ENCODE measurements at regions not wholly inside any gene's neighbourhood (a gene's known extent, or its start where the extent isn't known, plus 50 kb on each side); places are given as distances from the start of the nearest gene placed in this dataset.

DNA sequence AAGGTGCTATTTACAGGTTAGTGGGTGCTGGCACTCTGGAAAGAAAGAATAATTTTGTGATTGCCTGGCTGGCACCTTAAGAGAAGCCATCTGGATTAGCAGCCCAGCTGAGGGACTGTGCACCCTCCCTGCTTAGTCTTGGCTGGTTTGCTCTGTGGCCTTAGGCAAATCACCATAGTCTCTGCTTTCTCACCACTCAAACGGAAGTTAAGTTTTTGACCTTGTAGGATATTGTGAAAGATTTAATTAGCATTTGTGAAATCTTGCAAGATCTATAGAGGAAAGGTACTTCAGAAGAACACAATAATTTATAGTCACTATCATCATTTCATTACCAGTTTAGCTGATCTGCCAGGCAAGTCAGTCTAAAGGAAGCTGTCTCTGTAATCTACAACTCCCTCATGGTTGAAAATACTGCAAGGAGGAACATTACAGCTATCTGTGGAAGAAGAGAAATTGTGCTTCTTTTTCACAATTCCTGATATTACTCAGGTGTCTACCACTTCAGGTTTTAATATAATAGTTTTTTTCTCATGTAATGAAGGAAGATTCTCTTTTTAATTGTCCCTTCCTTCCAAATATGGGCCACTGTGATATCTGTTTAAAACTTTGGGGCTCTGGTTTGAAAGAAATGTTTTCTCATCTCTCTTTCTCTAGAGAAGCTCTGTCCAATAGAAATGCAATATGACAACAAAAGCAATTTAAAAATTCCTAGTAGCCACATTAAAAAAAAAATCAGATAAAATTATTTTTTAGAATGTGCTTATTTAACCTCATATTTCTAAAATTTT lies 219.6 kb downstream of the PTEN start:
- DNase-seq (ENCODE audit: low spot score), result no peak

DNA sequence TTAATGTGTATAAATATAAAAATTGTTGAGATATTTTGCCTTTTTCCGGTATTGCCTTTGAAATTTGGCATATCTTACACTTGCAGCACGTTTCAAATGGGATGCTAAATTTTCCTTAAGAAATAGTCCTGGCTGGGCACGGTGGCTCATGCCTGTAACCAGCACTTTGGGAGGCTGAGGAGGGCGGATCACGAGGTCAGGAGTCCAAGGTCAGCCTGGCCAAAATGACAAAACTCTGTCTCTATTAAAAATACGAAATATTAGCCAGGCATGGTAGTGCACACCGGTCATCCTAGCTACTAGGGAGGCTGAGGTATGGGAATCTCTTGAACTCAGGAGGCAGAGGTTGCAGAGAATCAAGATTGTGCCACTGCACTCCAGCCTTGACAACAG lies 220.2 kb downstream of the PTEN start:
- no peak for DNase-seq (ENCODE audit: low spot score)

DNA sequence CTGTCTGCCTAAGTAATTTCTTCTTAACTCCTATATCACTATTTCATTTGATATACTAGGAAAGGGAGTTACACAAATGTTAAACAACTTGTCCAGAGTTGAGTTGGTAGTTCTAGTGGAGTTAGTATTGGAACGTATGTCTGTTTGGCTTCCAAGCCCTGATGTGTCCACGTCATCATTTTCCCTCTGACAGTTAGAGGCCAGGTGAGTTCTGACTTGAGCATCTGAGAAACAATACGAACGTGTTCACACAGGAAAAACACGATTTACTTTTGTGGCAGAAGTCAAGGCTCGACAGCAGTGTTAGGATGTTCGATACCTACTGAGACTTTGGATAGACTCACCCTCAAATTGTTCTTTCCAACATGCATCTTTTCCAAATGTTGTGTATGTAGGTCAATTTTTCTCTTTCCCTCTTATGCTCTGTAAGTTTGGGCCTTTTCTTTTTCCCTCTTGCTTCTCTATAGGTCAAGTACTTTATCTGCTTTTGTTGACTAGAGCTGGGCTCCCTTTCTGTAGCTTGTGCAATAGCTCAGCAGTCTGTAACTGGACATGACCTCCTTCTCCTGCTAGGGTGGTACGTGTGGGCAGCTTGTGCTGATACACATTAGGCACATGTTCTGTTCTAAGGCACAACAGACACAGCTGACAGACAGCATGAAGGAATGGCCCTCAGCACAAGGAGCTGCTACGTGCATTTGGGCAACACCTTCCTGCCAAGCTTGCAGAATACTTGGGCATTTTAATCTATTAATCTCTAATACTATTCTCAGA lies 222.9 kb downstream of the PTEN start:
- DNase-seq (ENCODE audit: low spot score), result no peak

DNA sequence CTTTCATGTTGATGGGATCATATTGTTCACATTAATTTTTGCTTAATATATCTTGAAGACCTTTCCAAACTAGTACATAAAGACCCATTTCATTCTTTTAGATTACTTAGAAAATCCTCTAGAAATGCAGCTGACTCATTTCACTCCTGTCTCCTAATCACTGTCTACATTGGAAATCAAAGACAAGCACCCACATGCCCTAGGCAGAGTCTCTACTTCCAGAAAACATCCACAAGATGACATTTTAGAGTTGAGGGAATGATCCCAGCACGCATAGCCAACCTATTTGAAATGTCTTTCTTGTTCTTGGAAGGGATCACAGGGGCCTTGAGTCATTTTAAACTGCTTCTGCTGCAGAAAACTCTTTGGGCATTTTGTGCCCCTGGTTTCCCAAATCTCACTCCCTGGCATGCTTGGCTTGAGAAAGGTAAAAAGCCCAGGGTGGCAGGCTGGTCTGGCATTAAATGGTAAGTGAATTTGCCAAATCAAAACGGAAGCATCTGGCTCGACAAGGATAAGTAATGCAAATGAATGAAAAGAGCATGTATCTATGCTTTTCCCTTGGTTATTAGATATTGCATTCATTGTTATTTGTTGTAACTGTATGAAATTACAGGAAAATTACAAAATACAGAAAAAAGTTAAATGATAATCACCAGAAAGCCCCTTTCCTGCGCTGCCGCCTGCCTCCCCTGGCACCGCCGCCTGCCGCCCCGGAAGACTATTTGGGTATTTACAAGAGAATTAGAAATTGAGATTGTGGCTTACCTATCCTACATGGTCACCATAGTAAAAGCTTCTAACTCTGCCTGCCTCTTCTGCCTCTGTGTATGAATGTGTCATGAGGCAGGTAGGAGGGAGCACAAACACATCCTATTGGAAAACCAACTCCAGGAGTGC lies 225.3 kb downstream of the PTEN start:
- DNase-seq (ENCODE audit: low spot score), result no peak

DNA sequence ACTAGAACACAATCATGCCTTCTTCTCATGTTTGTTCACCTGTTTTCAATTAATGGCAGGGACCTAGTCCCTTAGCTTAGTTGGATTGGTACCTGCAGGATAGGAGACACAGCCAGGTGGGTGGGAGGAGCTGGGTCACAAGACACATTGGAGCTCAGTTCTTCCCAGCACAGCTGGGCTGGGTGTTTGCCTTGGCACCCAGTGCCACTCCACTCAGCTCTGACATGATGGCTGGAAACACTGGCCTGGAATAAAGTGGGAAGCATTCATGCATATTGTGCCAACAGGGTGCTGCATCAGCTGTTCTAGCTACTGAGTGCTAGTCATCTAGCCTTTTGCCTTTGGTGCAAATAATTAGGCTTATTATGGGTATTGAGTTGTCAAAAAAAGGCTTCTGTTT lies 226.1 kb downstream of the PTEN start:
- DNase-seq (ENCODE audit: low spot score), result no peak

DNA sequence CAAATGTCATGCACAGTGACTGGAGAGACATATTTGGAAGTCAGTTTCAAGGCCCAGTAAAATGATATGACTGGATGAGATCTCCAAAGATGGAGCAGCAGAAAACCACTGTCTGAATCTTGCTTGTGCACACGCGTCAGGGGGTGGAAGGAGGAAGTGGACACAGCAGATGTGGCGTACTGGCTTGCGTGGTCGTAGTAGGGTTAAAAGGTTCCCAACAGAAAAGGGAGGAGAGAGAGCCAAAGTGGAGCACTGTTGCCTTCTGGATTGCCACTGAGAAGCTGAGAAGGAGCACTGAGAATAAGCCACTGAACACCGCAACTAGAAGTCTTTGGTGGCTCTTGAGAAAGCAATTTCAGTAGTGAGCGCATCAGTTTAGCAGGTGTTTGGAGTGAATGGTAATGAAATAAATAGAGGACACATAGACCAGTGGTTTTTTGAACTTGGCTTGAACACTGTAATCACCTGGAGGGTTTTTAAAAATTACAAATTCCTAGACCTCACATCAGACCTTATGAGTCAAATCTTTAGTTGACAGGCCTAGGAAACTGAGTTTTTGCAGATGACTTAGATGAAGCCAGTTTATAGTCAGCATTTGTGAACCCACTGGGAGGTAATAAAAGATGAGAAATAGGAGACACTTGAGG lies 227.3 kb downstream of the PTEN start:
- DNase-seq (ENCODE audit: low spot score), result no peak

DNA sequence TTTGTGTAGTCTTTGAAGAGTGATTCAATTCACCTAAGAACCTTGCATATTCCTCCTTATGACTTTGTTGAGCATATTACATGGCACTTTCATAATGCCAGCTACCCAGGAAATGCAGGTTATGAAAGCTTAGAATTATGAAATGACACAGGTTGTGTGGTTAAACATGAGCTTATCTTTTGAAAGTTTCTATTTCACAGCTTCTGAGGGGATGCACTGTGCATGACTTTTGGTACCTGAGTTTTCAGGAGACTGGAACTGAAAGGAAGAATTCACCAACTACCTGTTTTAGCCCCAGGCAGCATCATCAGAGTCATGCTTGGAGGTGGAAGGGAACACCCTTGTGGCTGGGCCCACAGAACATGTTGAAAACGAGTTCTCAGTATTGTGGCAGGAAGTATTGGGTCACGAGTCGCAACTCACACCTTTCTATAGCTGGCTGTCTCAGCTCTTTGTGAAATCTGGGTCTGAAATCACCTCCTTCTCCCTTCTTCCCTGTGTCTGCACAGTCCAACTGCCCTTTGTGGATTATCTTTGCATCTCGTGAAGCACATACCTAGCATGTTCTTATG lies 228.2 kb downstream of the PTEN start:
- no peak for DNase-seq (ENCODE audit: low spot score)

DNA sequence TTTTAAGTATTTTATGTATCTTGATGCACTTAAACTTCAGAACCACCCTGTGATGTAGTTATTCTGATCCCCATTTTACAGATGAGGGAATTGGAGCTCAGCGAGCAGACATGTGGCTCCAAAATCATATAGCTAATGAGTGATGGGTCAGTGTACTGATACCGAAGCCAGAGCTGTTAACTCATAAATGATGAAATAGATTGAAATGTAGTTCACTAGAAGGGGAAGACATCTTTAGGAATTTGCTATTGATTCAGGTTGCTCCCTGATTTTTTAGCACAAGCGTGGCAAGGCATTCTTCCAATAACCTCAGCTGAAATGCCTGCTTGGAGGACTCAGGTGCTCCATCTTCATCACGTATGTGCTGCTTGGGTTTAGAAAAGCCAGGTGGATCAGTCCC lies 228.8 kb downstream of the PTEN start:
- DNase-seq (ENCODE audit: low spot score), result no peak

DNA sequence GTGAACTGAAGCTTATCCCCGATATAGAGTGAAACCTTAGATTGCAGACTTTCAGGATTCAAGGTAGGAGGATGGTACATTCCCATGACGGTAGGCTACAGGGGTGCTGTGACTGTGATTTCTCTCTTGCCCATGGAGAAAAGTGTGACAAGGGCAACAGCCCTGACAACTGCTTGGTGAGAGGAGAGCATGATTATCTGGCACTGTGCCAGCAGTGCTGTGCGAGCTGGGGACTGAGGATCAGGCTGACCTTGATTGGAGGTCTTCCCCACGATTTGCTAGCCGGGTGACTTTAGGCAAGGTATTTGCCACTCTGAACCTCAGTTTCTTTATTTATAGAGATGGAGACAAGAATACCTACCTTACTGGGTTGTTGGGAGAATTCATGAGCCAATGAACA lies 229.5 kb downstream of the PTEN start:
- DNase-seq (ENCODE audit: low spot score), result no peak

DNA sequence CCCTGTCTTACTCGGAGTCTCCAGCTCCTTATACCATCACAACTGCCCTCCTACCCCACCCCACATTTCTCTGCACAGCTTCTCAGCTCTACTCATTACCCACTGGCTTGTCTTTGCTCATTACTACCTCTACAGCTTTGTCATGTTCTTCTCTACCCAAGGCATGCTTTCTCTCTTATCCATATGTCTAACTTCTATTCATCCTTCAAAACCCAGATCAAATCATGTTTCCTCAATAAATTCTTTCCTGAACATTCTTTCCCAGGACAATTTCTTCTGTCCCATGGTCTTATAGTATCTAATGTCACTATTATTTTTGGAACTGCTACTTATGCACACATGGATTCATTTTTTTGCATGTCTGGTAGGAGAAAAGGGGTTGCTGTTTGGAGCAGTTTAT lies 231.4 kb downstream of the PTEN start:
- DNase-seq (ENCODE audit: low spot score), result no peak

DNA sequence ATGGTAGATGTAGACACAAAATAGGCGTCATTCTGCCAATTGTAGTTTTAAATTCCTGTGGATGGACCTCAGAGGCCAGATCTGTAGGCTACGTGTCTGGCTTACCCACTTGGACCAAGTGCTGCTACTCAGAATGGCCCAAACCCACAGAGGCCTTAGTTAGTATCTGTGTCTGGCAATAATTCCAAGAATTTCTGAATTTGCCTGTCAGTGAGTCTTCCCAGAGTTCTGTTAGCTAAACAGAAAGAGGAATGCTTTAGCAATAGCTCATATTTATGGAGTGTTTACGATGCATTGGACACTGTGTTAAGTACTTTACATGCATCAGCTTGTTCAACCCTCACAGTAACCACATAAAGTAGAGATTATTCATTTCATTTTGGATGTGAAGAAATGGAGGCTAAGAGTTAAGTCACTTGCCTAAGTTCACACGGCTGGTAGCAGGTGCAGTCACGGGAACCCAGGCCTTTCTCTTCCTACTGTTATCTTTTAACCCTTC lies 231.8 kb downstream of the PTEN start:
- DNase-seq (ENCODE audit: low spot score), result no peak

DNA sequence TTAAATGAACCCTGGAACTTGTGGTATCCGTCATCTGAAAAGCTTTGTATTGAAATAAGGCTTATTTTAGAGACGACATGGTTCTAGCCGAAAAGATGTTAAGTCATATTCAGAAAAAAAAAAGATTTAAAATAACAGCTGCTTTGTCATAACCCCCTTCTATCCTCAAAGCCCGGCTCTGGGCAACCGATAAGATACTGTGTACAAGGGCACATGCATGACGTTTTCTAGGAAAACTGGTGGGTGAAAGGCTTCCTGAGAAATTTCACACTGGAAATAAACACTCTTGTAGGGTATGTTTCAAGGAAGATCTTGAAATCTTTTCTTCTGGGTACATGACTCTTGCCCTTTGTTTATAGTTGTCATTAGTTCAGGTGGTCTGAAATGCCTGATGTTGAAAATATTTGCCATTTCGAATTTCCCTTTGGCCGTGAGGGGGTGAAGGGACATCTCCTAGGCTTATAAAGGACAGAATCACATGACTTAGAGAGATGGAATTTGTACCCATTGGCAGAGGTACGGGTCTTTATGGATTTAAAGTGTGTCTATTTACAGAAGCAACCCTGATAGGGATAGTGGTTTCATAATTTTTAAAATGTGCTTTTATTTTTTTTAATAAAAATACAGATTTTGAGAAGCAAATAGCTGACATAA lies 232.5 kb downstream of the PTEN start:
- no peak for DNase-seq (ENCODE audit: low spot score)

DNA sequence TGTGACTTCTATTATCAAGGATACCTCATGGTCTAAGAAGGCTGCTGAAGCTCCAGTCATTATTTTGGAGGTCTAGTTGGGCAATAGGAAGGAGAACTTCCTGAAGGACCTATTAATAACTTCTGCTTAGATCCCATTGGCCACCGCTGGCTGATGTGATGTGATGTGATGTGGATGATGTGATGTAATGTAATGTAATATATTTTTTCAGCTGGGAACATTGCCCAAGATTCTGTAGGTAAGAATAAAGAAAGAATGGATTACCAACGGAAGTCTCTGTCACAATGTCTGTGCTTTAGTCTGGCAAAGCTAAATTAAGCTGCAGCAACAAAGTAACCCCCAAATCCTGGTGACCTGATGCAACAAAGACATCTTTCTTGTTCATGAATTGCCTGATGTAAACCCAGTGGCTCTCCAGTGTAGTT lies 233.7 kb downstream of the PTEN start:
- no peak for DNase-seq (ENCODE audit: low spot score)

DNA sequence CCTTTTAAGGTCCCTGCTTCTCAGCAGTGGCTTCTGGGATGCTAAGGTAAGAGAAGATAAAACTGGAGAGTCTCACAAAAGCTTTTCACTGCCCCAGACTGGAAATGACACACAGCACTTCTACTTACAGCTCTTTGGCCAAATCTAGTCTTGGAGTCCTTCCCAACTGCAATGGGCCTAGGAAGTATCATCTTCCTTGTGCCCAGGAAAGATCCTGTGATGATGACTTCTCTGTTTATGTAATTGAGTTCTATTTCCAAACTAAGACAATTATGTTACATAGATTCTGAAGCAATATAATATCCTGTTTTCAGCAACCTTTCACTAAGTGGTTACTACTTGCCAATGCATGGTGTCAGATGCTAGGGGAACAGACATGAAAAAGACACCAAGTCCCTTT lies 234.1 kb downstream of the PTEN start:
- DNase-seq (ENCODE audit: low spot score), result no peak

DNA sequence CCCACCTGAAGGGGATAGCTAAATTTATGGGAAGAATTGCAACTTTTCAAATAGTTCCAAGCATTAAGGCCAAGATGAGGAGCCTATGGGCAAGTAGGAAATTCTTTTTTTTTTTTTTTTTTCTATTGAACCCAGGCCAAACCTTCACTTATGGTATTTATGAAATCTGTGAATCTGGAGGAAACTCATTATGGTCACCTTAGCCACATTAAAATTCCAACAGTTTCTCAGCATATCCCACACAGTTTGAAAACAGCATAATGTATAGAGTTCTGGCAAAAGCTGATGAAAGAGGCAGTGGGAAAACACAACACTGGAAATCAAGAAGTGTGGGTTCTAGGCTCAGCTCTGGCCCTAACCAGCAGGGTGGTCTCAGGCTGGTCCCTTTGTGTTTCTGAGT lies 236.9 kb downstream of the PTEN start:
- no peak for DNase-seq (ENCODE audit: low spot score)

DNA sequence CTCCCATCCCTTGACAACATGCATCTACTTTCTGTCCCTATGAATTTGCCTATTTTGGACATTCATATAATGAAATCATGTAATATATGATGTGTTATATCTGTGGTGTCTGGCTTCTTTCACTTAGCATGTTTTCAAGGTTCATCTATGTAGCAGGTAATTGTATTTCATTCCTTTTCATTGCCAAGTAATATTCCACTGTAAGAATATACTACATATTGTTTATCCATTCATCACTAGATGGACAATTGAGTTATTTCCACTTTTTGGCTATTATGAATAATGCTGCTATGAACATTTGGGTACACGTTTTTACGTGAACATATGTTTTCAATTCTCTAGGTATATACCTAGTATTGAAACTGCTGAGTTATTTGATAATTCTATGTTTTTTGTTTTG lies 238.2 kb downstream of the PTEN start:
- DNase-seq (ENCODE audit: low spot score), result no peak

DNA sequence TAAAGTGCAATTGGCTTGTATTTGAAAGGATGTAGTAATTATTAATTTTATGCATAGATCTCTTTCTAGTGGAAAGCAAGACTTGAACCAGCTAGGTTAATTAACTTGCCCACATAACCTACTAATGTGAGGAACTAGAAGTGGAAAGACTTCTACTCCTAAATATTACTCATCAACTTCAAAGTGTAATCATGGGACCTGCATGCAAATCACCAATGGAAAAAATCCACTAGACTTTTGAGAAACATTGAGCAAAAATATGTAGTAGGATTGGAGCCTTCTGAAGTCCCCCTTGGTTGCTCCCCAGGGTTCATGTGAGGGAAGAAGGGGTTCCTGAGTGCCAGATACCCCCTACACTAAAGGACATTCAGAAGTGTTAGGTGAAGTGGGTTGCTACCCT lies 240.2 kb downstream of the PTEN start:
- no peak for DNase-seq (ENCODE audit: low spot score)

DNA sequence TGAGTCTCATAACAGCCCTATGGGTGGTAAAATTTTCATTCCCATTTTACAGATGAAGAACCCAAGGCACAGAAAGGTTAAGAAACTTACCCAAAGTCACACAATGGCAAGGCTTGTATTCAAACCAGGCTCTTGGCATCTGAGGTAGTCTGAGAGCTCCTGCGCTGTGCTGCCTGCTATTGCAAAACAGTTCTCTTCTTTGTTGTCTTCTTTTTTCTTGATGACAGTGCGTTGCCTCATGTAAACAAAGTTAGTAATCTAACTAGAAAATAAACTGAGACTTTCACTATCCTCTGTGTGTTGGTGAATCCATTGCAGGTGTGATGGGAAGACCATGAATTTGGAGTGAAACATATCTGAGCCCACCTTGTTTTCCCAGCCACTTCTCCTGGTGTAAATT lies 240.8 kb downstream of the PTEN start:
- no peak for DNase-seq (ENCODE audit: low spot score)

DNA sequence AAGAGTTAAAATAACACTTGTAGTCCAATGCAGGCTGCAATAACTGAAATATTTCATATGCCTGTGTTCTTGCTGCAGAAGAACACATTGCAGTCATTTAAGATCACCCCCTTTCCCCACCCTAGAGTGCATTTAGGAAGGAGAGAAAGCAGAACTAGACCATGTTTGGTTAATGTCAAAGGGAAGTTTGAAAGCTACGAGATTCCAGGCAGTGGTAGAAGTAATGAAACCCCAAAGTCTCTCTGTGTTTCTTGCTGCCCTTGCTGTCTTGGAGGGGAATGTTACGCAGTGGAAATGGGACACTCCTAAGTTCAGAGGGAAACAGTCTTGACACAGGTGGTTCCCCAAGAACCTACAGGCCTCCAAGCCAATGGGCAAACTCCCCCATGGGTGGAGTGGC lies 242.9 kb downstream of the PTEN start:
- DNase-seq (ENCODE audit: low spot score), result no peak

DNA sequence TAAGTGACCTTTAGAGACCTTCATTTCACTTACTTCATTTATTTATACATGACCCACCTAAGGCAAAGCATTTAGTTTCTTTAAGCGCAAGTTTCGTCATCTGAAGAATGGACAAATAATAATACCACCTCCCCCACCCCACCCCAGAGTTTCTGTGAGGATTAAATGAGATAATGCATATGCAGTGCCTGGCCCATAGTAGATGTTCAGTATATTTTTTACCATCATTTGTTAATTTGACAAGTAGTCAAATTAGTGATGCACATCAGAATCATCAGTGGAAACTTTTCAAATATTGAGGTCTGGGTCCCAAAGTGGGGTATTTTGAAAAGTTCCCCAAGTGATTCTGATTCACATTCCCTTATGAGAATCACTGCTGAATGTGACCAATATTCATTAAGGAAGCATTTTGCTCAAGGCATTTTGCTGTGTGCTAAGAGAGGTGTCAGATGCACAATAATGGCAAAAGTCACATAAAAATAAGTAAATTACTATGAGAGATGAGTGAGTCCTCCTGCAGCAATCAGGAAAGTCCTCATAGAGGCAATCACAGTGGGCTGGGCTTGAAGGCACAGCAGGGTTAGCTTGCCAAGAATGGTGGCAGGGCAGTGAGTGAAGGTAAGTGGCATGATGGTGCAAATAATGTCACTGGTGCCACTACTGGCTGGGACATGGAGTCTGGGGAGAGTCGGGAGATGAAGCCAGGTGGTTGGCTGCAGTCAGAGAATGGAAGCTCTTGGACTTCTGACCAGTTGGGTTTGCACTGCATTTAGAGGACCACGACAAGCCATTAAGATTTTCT lies 244.1 kb downstream of the PTEN start:
- DNase-seq (ENCODE audit: low spot score), result no peak
